ENCODE measurements at regions not wholly inside any gene's neighbourhood (a gene's known extent, or its start where the extent isn't known, plus 50 kb on each side); places are given as distances from the start of the nearest gene placed in this dataset.

GRCh38 chr2:3129867-3130266 lies 247.8 kb downstream of the EIPR1 start:
- no peaks in the 10 kb centered on the region for H3K36me3 ChIP-seq (ENCODE audit: control insufficient read depth, insufficient read depth, low read length)
- H3K4ac ChIP-seq (ENCODE audit: low read depth, low read length): no peak overlapping the region
- H4K91ac ChIP-seq (ENCODE audit: insufficient read depth, low read depth, low read length): no peak overlapping the region
- H3K14ac ChIP-seq (replicated peaks; ENCODE audit: low read depth, low read length): no peak overlapping the region
- no peak overlapping the region for H3K9ac ChIP-seq (ENCODE audit: low read depth, low read length)
- in situ Hi-C loops (cut with MboI; ENCODE audit: low sequenced_read_pairs) (no loop called here), dilution Hi-C loops (cut with HindIII; ENCODE audit: low sequenced_read_pairs, unreplicated experiment) (no loop called here), intact Hi-C loops (cut with micrococcal nuclease) (no loop called here)
- H3K9me1 ChIP-seq (ENCODE audit: insufficient read depth, low read length): no peaks in the 10 kb centered on the region
- WGBS, 2 experiments (ENCODE audit: extremely low coverage in 2 of 2, insufficient read length in 1 of 2): 45% methylated on average over 2 of the region's 6 CpGs; no CpG with 5 or more reads in 1 of the 2 experiments
- H3K23ac ChIP-seq (ENCODE audit: low read depth, low read length): no peak overlapping the region
- BruUV-seq (replicated peaks): no TSS peak
- no peak overlapping the region for H2BK5ac ChIP-seq (ENCODE audit: low read depth, low read length, poor library complexity, severe bottlenecking)
- peaks cover 4% of the 10 kb centered on the region; the same call in 1 of the 2 replicates for H3K9me3 ChIP-seq (ENCODE audit: control insufficient read depth, insufficient read depth, low read length)
- H3K4me3 ChIP-seq (ENCODE audit: insufficient read depth, low read depth, low read length): no peak overlapping the region
- no peak overlapping the region for H3K18ac ChIP-seq (ENCODE audit: low read depth, low read length)
- H2AK9ac ChIP-seq (replicated peaks; ENCODE audit: low read depth, low read length, poor library complexity): no peak overlapping the region
- H3K27me3 ChIP-seq (ENCODE audit: control insufficient read depth, insufficient read depth, low read length): no peaks in the 10 kb centered on the region; the same call in 1 of the 2 replicates
- H4K20me1 ChIP-seq (ENCODE audit: insufficient read depth, low read length): no peaks in the 10 kb centered on the region
- TF ChIP-seq MAFK (IDR thresholded peaks at IDR 0.05; ENCODE audit: low read depth, low read length) (no peak), NFE2L2 (IDR thresholded peaks at IDR 0.05; ENCODE audit: low read depth, low read length) (no peak), ELK1 (IDR thresholded peaks at IDR 0.05; ENCODE audit: borderline replicate concordance, low read depth, low read length) (no peak), SMC3 (IDR thresholded peaks at IDR 0.05; ENCODE audit: low read depth, low read length) (no peak), MXI1 (IDR thresholded peaks at IDR 0.05; ENCODE audit: borderline replicate concordance, low read depth, low read length) (no peak), CTCF (conservative IDR thresholded peaks at IDR 0.05; ENCODE audit: low read depth, low read length) (no peak), CEBPB (IDR thresholded peaks at IDR 0.05; ENCODE audit: low read depth, low read length) (no peak), POLR2A (IDR thresholded peaks at IDR 0.05; ENCODE audit: low read depth, low read length) (no peak), USF2 (IDR thresholded peaks at IDR 0.05; ENCODE audit: low read depth, low read length) (no peak), RCOR1 (IDR thresholded peaks at IDR 0.05; ENCODE audit: insufficient replicate concordance, low read length) (no peak), CHD1 (IDR thresholded peaks at IDR 0.05; ENCODE audit: low read depth, low read length) (no peak), BHLHE40 (IDR thresholded peaks at IDR 0.05; ENCODE audit: low read depth, low read length) (no peak), RFX5 (IDR thresholded peaks at IDR 0.05; ENCODE audit: low read depth, low read length) (no peak), MAZ (IDR thresholded peaks at IDR 0.05; ENCODE audit: borderline replicate concordance, low read depth, low read length) (no peak), RAD21 (IDR thresholded peaks at IDR 0.05; ENCODE audit: low read length) (no peak), FOS (IDR thresholded peaks at IDR 0.05; ENCODE audit: low read depth, low read length) (no peak)
- ChIA-PET CTCF (interaction anchor here (0.6 to 0.7 kb wide), 2 partner anchors 24 to 651 kb away, joined by 4 to 6 read pairs; no protein-coding TSS in a partner anchor), POLR2A (ENCODE audit: unreplicated experiment) (no interaction called here)
- no peak overlapping the region for H2AFZ ChIP-seq (replicated peaks; ENCODE audit: low read length, poor library complexity)
- no peak overlapping the region for H2BK20ac ChIP-seq (ENCODE audit: low read depth, low read length)
- H2BK15ac ChIP-seq (ENCODE audit: low read depth, low read length): no peak overlapping the region
- H4K5ac ChIP-seq (ENCODE audit: low read depth, low read length): no peak overlapping the region
- H3K79me1 ChIP-seq (ENCODE audit: low read depth in 1 of 2, low read length in 2 of 2): no peaks in the 10 kb centered on the region
- H3K4me1 ChIP-seq (ENCODE audit: control insufficient read depth, insufficient read depth, low read length): no peaks in the 10 kb centered on the region
- DNase-seq: no peak
- no peak overlapping the region for H2AK5ac ChIP-seq (ENCODE audit: low read depth, low read length)
- no peak overlapping the region for H3K4me2 ChIP-seq (ENCODE audit: low read depth, low read length)
- no peak overlapping the region for H2BK120ac ChIP-seq (ENCODE audit: low read depth, low read length)
- no peak overlapping the region for H4K8ac ChIP-seq (ENCODE audit: low read depth in 2 of 2, low read length in 2 of 2)
- H3K27ac ChIP-seq (ENCODE audit: insufficient read depth, low read length): no peak overlapping the region
- ATAC-seq (ENCODE audit: low read depth): no peak
- H3K56ac ChIP-seq (ENCODE audit: extremely low read depth, insufficient read depth, low read length): no peak overlapping the region
